SK-N-SH treated with all-trans-retinoic acid at 6 μM for 48 hours (cell line): ENCODE measurements at regions not wholly inside any gene's neighbourhood (a gene's known extent, or its start where the extent isn't known, plus 50 kb on each side); places are given as distances from the start of the nearest gene placed in this dataset.
A peak's percentile ranks its signal among the peaks of the same experiment; 100 is the strongest.

ENCODE experiments used
- ATAC-seq: fragments of 200-7000 bp; cut with Tn5 transposase; 3 replicates; pipeline ENCODE4 v1.9.1; 2020; ENCODE audit warnings: mild to moderate bottlenecking, moderate library complexity
- ARNTL ChIP-seq: fragments of 450-650 bp; formaldehyde crosslinking; IDR thresholded peaks from 2 replicates; pipeline ENCODE4 v1.5.0; 2020; ENCODE audit warnings: low read depth, mild to moderate bottlenecking, moderate library complexity, borderline replicate concordance
- BACH2 ChIP-seq: fragments of 250-450 bp; sonication (Bioruptor Pico); IDR thresholded peaks from 2 replicates; pipeline ENCODE4 v1.9.0; 2021; ENCODE audit warnings: mild to moderate bottlenecking, borderline replicate concordance
- CREB5 ChIP-seq: fragments of 250-450 bp; sonication (Bioruptor Pico); IDR thresholded peaks from 2 replicates; pipeline ENCODE4 v1.5.1; 2020; ENCODE audit warnings: low read depth, mild to moderate bottlenecking, moderate library complexity
- CSDC2 ChIP-seq: fragments of 250-450 bp; sonication (Bioruptor Pico); IDR thresholded peaks from 2 replicates; pipeline ENCODE4 v1.5.0; 2020; ENCODE audit warnings: mild to moderate bottlenecking, moderate library complexity
- CSRNP3 ChIP-seq: fragments of 250-450 bp; sonication (Bioruptor Pico); IDR thresholded peaks from 2 replicates; pipeline ENCODE4 v1.5.1; 2021; ENCODE audit warnings: mild to moderate bottlenecking, moderate library complexity
- ESRRG ChIP-seq: fragments of 250-450 bp; sonication (Bioruptor Pico); IDR thresholded peaks from 2 replicates; pipeline ENCODE4 v1.6.1; 2021; ENCODE audit warnings: mild to moderate bottlenecking
- GLIS3 ChIP-seq: fragments of 250-450 bp; sonication (Bioruptor Pico); IDR thresholded peaks from 2 replicates; pipeline ENCODE4 v1.5.0; 2020; ENCODE audit warnings: mild to moderate bottlenecking, moderate library complexity
- ISL1 ChIP-seq: fragments of 250-450 bp; sonication (Bioruptor Pico); IDR thresholded peaks from 2 replicates; pipeline ENCODE4 v2.1.2; 2022; ENCODE audit warnings: mild to moderate bottlenecking, moderate library complexity
- PATZ1 ChIP-seq: fragments of 250-450 bp; sonication (Bioruptor Pico); IDR thresholded peaks from 2 replicates; pipeline ENCODE4 v1.8.0; 2020; ENCODE audit warnings: mild to moderate bottlenecking, moderate library complexity, borderline replicate concordance
- PPARA ChIP-seq: fragments of 250-450 bp; sonication (Bioruptor Pico); IDR thresholded peaks from 2 replicates; pipeline ENCODE4 v1.5.0; 2020; ENCODE audit warnings: mild to moderate bottlenecking, borderline replicate concordance
- TCF4 ChIP-seq: fragments of 250-450 bp; sonication (Bioruptor Pico); IDR thresholded peaks from 2 replicates; pipeline ENCODE4 v1.8.0; 2021; ENCODE audit warnings: mild to moderate bottlenecking, moderate library complexity, borderline replicate concordance
- TOX ChIP-seq: fragments of 250-450 bp; sonication (Bioruptor Pico); IDR thresholded peaks from 2 replicates; pipeline ENCODE4 v1.8.0; 2021; ENCODE audit warnings: mild to moderate bottlenecking, moderate library complexity, borderline replicate concordance
- ZC3H10 ChIP-seq: fragments of 250-450 bp; sonication (Bioruptor Pico); IDR thresholded peaks from 2 replicates; pipeline ENCODE4 v1.5.1; 2021; ENCODE audit warnings: mild to moderate bottlenecking, moderate library complexity
- ZFP3 ChIP-seq: fragments of 250-450 bp; sonication (Bioruptor Pico); IDR thresholded peaks from 2 replicates; pipeline ENCODE4 v1.5.0; 2020; ENCODE audit warnings: mild to moderate bottlenecking, moderate library complexity
- ZFP30 ChIP-seq: fragments of 450-650 bp; formaldehyde crosslinking; IDR thresholded peaks from 2 replicates; pipeline ENCODE4 v1.5.0; 2022; ENCODE audit warnings: mild to moderate bottlenecking, moderate library complexity
- ZNF565 ChIP-seq: fragments of 450-650 bp; formaldehyde crosslinking; conservative IDR thresholded peaks from 2 replicates; pipeline ENCODE4 v1.5.0; 2020; ENCODE audit warnings: low read depth, mild to moderate bottlenecking, moderate library complexity
- ZNF70 ChIP-seq: fragments of 450-650 bp; formaldehyde crosslinking; IDR thresholded peaks from 2 replicates; pipeline ENCODE4 v1.5.0; 2020; ENCODE audit warnings: mild to moderate bottlenecking, moderate library complexity
- ZNF8 ChIP-seq: fragments of 450-650 bp; formaldehyde crosslinking; IDR thresholded peaks from 2 replicates; pipeline ENCODE4 v1.5.0; 2020; ENCODE audit warnings: mild to moderate bottlenecking, moderate library complexity
- TF ChIP-seq, protein P1 (sequence below): fragments of 250-450 bp; sonication (Bioruptor Pico); IDR thresholded peaks from 2 replicates; pipeline ENCODE4 v1.5.0; 2020; ENCODE audit warnings: mild to moderate bottlenecking, moderate library complexity

DNA sequence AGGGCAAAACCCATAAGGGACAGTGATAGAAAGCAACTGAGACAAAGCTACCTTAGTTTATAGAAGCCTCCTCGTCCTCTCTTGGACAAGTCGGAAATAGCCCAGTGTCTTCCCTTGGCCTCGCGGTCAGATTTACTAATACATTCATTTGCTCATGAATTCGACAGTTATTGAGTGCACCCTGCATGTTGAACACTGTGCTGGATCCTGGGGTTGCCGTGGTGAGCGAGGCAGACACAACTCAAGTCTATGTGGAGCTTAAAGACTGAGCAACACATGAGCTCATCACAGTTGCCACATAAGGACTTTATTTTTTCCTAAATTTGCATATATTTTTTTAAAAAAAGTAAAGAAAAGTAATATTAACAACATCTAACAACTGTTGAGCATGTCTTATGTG is 411.1 kb upstream of the ITGA1 start:
- no peak for TF ChIP-seq TOX
- TF ChIP-seq, protein P1, sequence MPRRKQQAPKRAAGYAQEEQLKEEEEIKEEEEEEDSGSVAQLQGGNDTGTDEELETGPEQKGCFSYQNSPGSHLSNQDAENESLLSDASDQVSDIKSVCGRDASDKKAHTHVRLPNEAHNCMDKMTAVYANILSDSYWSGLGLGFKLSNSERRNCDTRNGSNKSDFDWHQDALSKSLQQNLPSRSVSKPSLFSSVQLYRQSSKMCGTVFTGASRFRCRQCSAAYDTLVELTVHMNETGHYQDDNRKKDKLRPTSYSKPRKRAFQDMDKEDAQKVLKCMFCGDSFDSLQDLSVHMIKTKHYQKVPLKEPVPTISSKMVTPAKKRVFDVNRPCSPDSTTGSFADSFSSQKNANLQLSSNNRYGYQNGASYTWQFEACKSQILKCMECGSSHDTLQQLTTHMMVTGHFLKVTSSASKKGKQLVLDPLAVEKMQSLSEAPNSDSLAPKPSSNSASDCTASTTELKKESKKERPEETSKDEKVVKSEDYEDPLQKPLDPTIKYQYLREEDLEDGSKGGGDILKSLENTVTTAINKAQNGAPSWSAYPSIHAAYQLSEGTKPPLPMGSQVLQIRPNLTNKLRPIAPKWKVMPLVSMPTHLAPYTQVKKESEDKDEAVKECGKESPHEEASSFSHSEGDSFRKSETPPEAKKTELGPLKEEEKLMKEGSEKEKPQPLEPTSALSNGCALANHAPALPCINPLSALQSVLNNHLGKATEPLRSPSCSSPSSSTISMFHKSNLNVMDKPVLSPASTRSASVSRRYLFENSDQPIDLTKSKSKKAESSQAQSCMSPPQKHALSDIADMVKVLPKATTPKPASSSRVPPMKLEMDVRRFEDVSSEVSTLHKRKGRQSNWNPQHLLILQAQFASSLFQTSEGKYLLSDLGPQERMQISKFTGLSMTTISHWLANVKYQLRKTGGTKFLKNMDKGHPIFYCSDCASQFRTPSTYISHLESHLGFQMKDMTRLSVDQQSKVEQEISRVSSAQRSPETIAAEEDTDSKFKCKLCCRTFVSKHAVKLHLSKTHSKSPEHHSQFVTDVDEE (CRISPR knock-in tag): no peak
- TF ChIP-seq ZFP30 (CRISPR knock-in tag): no peak
- TF ChIP-seq PPARA: no peak
- TF ChIP-seq ZNF565: no peak
- TF ChIP-seq GLIS3: no peak
- no peak for TF ChIP-seq ARNTL
- no peak for TF ChIP-seq BACH2 (CRISPR knock-in tag)
- TF ChIP-seq CSRNP3 (CRISPR knock-in tag): no peak
- TF ChIP-seq, all 23 proteins: peak for 0
- no peak for ATAC-seq

- no peak for ATAC-seq
- TF ChIP-seq ESRRG (0 out of 2 replicates have a peak, but pooled peaks have one; percentile 50), PPARA (no peak), ZFP30 (CRISPR knock-in tag) (no peak), CSDC2 (CRISPR knock-in tag) (no peak), ZNF8 (CRISPR knock-in tag) (no peak), ISL1 (CRISPR knock-in tag) (peak; percentile 96), ZFP3 (CRISPR knock-in tag) (no peak), ZC3H10 (CRISPR knock-in tag) (no peak), TOX (no peak), CREB5 (CRISPR knock-in tag) (0 out of 2 replicates have a peak, but pooled peaks have one; percentile 37), GLIS3 (no peak), TCF4 (CRISPR knock-in tag) (peak; percentile 48; the same call in 1 of the 2 replicates), ARNTL (no peak)
- TF ChIP-seq, protein P1 (CRISPR knock-in tag): no peak
Measured at GRCh38 chr5:52378237-52378636, 409.5 kb upstream of the ITGA1 start.

DNA sequence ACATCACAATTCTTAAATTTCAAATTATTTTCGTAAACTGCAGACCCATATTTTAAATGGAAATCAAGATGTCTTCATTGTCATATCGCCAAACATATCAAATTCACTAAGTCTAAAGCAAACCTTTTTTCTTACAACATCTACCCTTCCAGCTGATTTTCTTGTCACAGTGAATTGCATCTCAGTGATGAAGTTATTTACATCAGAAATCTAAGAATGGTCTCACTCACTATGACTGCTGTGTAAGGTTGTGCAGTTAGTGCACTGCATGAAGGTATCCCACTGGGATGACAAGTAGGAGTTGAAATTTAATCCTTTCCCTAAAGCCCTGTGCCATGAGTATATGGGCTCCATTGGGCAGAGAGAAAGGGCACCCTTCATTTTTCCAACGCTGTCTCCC is 399.4 kb upstream of the ITGA1 start:
- ATAC-seq: no peak
- no peak for TF ChIP-seq ESRRG
- TF ChIP-seq ARNTL: no peak
- no peak for TF ChIP-seq ZNF70 (CRISPR knock-in tag)
- no peak for TF ChIP-seq ZC3H10 (CRISPR knock-in tag)
- no peak for TF ChIP-seq CSRNP3 (CRISPR knock-in tag)
- no peak for TF ChIP-seq PATZ1 (CRISPR knock-in tag)
- TF ChIP-seq ZNF565: no peak
- no peak for TF ChIP-seq CSDC2 (CRISPR knock-in tag)
- TF ChIP-seq CREB5 (CRISPR knock-in tag): no peak
- no peak for TF ChIP-seq GLIS3
